OCI-LY3 (cell line): ENCODE measurements at regions not wholly inside any gene's neighbourhood (a gene's known extent, or its start where the extent isn't known, plus 50 kb on each side); places are given as distances from the start of the nearest gene placed in this dataset.

Source experiments
- H2AFZ ChIP-seq: fragments of 200-600, 300-600 bp; shearing (Covaris generic); 2 replicates; pipeline ENCODE4 v1.6.0; 2014; ENCODE audit warnings: antibody characterized with exemption, low read depth, low read length
- H3K27ac ChIP-seq: fragments of 200-600, 300-600 bp; sonication (generic); 2 replicates; pipeline ENCODE4 v1.5.1; 2014; ENCODE audit warnings: mild to moderate bottlenecking, low read length, moderate library complexity, mixed read lengths
- H3K27me3 ChIP-seq: fragments of 200-600, 300-600 bp; sonication (generic); 2 replicates; pipeline ENCODE4 v1.6.1; 2014; ENCODE audit warnings: low read depth, low read length, mixed read lengths
- H3K36me3 ChIP-seq: fragments of 200-600, 300-600 bp; sonication (generic); replicated peaks from 2 replicates; pipeline ENCODE3; 2014; ENCODE audit warnings: low read depth, low read length, mixed read lengths
- H3K4me1 ChIP-seq: fragments of 300-600, 200-600 bp; sonication (generic); 2 replicates; pipeline ENCODE4 v1.6.1; 2014; ENCODE audit warnings: low read length, mixed read lengths
- H3K4me2 ChIP-seq: fragments of 200-600, 300-600 bp; sonication (generic); 2 replicates; pipeline ENCODE4 v1.6.1; 2014; ENCODE audit warnings: low read length, mixed read lengths
- H3K4me3 ChIP-seq: fragments of 300-600, 200-600 bp; sonication (generic); 2 replicates; pipeline ENCODE4 v1.5.1; 2014; ENCODE audit warnings: antibody characterized with exemption, mild to moderate bottlenecking, low read length, moderate library complexity
- H3K79me2 ChIP-seq: fragments of 300-600, 200-600 bp; shearing (Covaris generic); 2 replicates; pipeline ENCODE4 v1.6.1; 2014; ENCODE audit warnings: mild to moderate bottlenecking, low read length, mixed read lengths
- H3K9ac ChIP-seq: fragments of 300-600, 200-600 bp; shearing (Covaris generic); 2 replicates; pipeline ENCODE4 v1.6.0; 2014; ENCODE audit warnings: mild to moderate bottlenecking, low read length, moderate library complexity
- H3K9me3 ChIP-seq: fragments of 200-600, 300-600 bp; shearing (Covaris generic); 2 replicates; pipeline ENCODE4 v1.6.1; 2014; ENCODE audit warnings: low read length, mixed read lengths; ENCODE audit not compliant: insufficient read depth
- H4K20me1 ChIP-seq: fragments of 200-600, 300-600 bp; sonication (generic); 2 replicates; pipeline ENCODE4 v1.6.1; 2016; ENCODE audit warnings: low read length, mixed read lengths; ENCODE audit not compliant: insufficient read depth
- EZH2phosphoT487 ChIP-seq: fragments of 200-600 bp; shearing (Covaris generic); IDR thresholded peaks from 2 replicates; pipeline ENCODE4 v1.6.1; 2018; ENCODE audit warnings: antibody characterized with exemption, mixed run types, low read depth
- TF ChIP-seq, protein P1 (sequence below): fragments of 200-600, 300-600 bp; sonication (generic); IDR thresholded peaks from 2 replicates; pipeline ENCODE4 v1.5.1; 2014; ENCODE audit warnings: antibody characterized with exemption, low read length, low read depth

DNA sequence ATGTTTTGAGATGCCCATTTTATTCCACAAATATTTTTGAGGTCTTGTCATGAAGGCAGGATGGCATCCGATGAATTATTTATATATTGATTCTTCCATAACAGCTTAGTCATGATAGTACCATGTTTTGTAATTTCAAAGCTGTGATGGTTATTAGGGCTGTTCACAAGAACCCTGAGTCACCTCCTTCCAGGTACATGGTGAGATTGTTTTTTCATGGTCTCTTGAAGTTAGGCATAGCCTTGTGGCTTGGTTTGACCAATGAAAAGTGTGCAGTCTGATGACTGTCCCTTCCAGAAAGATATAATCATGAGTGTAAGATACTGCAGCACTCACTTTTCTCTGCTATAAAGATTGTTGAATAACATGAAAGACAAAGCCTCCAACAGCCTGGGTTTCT, 274.8 kb downstream of the FGFR2 start:
- Histone ChIP-seq H3K4me3 (no peak overlapping the region), H3K9ac (no peak overlapping the region), H4K20me1 (no peaks in the 10 kb centered on the region), H3K36me3 (no peaks in the 10 kb centered on the region), H3K79me2 (no peaks in the 10 kb centered on the region), H3K4me2 (no peak overlapping the region), H3K4me1 (no peaks in the 10 kb centered on the region), H3K9me3 (no peaks in the 10 kb centered on the region), H3K27ac (no peak overlapping the region), H3K27me3 (no peaks in the 10 kb centered on the region), H2AFZ (no peak overlapping the region)
- no peak for TF ChIP-seq EZH2phosphoT487
- TF ChIP-seq, protein P1, sequence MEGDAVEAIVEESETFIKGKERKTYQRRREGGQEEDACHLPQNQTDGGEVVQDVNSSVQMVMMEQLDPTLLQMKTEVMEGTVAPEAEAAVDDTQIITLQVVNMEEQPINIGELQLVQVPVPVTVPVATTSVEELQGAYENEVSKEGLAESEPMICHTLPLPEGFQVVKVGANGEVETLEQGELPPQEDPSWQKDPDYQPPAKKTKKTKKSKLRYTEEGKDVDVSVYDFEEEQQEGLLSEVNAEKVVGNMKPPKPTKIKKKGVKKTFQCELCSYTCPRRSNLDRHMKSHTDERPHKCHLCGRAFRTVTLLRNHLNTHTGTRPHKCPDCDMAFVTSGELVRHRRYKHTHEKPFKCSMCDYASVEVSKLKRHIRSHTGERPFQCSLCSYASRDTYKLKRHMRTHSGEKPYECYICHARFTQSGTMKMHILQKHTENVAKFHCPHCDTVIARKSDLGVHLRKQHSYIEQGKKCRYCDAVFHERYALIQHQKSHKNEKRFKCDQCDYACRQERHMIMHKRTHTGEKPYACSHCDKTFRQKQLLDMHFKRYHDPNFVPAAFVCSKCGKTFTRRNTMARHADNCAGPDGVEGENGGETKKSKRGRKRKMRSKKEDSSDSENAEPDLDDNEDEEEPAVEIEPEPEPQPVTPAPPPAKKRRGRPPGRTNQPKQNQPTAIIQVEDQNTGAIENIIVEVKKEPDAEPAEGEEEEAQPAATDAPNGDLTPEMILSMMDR = no peak

DNA sequence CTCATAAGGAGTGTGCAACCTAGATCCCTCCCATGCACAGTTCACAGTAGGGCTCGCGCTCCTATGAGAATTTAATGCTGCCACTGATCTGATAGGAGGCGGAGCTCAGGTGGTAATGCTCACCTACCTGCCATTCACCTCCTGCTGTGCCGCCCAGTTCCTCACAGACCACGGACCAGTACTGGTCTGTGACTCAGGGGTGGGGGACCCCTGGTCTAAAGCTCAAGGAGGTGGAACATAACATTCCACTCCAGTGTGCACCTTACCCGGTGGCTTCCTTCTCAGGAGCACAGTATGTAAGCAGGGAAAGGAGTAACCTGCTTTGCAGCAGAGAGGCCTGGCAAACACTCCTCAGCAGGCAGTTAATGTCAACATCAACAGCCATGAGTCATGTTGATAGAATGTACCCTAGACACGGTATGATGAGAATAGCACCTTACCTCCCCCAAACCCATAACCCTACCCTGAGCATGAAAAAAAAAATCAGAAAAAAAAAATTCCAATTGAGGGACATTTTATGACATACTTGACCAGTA, 273.5 kb downstream of the FGFR2 start:
- TF ChIP-seq, protein P1 = no peak
- no peak for TF ChIP-seq EZH2phosphoT487
- Histone ChIP-seq H3K4me2 (no peak overlapping the region), H3K27me3 (no peaks in the 10 kb centered on the region), H3K4me1 (no peaks in the 10 kb centered on the region), H2AFZ (no peak overlapping the region), H3K4me3 (no peak overlapping the region), H3K9me3 (no peaks in the 10 kb centered on the region), H3K79me2 (no peaks in the 10 kb centered on the region), H3K36me3 (no peaks in the 10 kb centered on the region), H3K9ac (no peak overlapping the region), H3K27ac (no peak overlapping the region), H4K20me1 (no peaks in the 10 kb centered on the region)

DNA sequence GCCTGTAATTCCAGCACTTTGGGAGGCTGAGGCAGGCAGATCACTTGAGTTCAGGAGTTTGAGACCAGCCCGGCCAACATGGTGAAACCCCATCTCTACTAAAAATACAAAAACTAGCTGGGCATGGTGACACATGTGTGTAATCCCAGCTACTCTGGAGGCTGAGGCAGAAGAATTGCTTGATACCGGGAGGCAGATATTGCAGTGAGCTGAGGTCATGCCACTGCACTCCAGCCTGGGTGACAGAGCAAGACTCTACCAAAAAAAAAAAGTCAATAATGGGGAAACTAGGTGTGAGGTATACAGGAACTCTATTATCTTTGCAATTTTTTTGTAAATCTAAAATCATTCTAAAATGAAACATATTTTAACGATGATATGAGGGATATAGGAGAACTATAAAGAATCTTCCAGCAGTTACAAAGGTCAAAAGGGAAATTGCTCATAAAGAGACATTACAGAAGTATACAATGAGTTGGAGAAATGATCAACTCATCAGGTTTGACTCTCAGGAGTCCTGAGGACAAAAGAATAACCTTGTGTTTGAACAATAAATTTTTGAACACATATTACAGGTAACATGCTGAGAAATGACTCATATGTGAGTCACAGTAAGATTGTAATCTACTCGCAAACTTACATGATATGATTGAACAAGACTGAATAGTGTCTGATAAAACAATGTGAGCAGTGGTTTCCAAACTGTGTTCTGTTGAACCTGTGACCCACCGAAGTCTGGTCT, 272.6 kb downstream of the FGFR2 start:
- Histone ChIP-seq H3K4me2 (no peak overlapping the region), H3K4me3 (no peak overlapping the region), H4K20me1 (no peaks in the 10 kb centered on the region), H3K4me1 (no peaks in the 10 kb centered on the region), H3K27me3 (no peaks in the 10 kb centered on the region), H3K27ac (no peak overlapping the region), H3K79me2 (no peaks in the 10 kb centered on the region), H3K9me3 (no peaks in the 10 kb centered on the region), H3K36me3 (no peaks in the 10 kb centered on the region), H2AFZ (no peak overlapping the region), H3K9ac (no peak overlapping the region)
- TF ChIP-seq, protein P1 = no peak
- no peak for TF ChIP-seq EZH2phosphoT487

DNA sequence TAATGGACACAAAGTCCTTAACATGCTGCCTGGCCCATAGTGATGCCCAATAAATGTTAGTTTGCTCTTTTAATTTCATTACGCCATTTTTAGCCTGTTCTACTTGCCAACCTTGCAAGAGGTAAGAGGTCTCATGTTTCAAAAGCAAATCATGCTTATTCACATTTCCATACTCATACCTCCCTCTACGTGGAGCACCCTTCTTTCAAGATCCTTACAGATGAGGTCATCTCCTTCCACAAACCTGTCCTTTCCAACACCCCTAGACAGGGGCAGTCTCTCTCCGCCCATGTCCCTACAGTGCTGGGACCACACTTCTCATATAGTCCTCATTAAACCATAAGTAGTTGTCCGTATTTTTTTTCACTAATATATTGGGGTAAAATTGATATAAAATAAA, 271.3 kb downstream of the FGFR2 start:
- Histone ChIP-seq H3K9ac (no peak overlapping the region), H3K4me1 (no peaks in the 10 kb centered on the region), H3K27me3 (no peaks in the 10 kb centered on the region), H3K36me3 (no peaks in the 10 kb centered on the region), H3K4me2 (no peak overlapping the region), H3K79me2 (no peaks in the 10 kb centered on the region), H4K20me1 (no peaks in the 10 kb centered on the region), H3K27ac (no peak overlapping the region), H2AFZ (no peak overlapping the region), H3K9me3 (no peaks in the 10 kb centered on the region), H3K4me3 (no peak overlapping the region)
- TF ChIP-seq EZH2phosphoT487 = no peak
- TF ChIP-seq, protein P1 = no peak
